A673 (cell line): ENCODE measurements at regions not wholly inside any gene's neighbourhood (a gene's known extent, or its start where the extent isn't known, plus 50 kb on each side); places are given as distances from the start of the nearest gene placed in this dataset.

ENCODE experiments used
- BruUV-seq: library from RNA; stranded (reverse); fragments of 400-500 nt; replicated peaks from 2 replicates; lab custom pipeline; 2021; lab: Mats Ljungman, UMichigan
- CTCF ChIA-PET: fragments of 300-600 bp; sonication (Branson Sonifier 250); formaldehyde crosslinking; loops from one replicate; lab custom pipeline; 2022; ENCODE audit warnings: antibody characterized with exemption; lab: Charles Lee
- POLR2A ChIA-PET: fragments of 300-600 bp; sonication (Branson Sonifier 250); formaldehyde crosslinking; loops from one replicate; lab custom pipeline; 2022; ENCODE audit warnings: antibody characterized with exemption; ENCODE audit not compliant: low non-redundant PET; lab: Charles Lee
- DNase-seq: peaks from one replicate; pipeline ENCODE4 v3.0.0-alpha.2; 2015; ENCODE audit warnings: low spot score
- H3K27ac ChIP-seq: fragments of 200-600 bp; sonication (generic); 2 replicates; pipeline ENCODE4 v1.5.1; 2016; ENCODE audit warnings: mixed run types, low read depth, mild to moderate bottlenecking, mixed read lengths, antibody characterized with exemption, low read length; ENCODE audit not compliant: poor library complexity, severe bottlenecking
- H3K27me3 ChIP-seq: fragments of 200-600 bp; sonication (generic); replicated peaks from 2 replicates; pipeline ENCODE4 v1.6.1; 2017; ENCODE audit warnings: mixed run types, low read depth, mild to moderate bottlenecking, mixed read lengths, antibody characterized with exemption, low read length; ENCODE audit not compliant: insufficient read depth, poor library complexity
- H3K36me3 ChIP-seq: fragments of 200-600 bp; sonication (generic); 2 replicates; pipeline ENCODE4 v1.6.1; 2016; ENCODE audit warnings: mixed run types, mild to moderate bottlenecking, mixed read lengths, antibody characterized with exemption, low read length; ENCODE audit not compliant: insufficient read depth, poor library complexity, severe bottlenecking
- H3K4me1 ChIP-seq: fragments of 200-600 bp; sonication (generic); 2 replicates; pipeline ENCODE4 v1.6.1; 2017; ENCODE audit warnings: mixed run types, mild to moderate bottlenecking, mixed read lengths, antibody characterized with exemption, low read length; ENCODE audit not compliant: insufficient read depth, poor library complexity, severe bottlenecking
- H3K4me3 ChIP-seq: fragments of 200-600 bp; sonication (generic); 2 replicates; pipeline ENCODE4 v1.5.1; 2016; ENCODE audit warnings: low read depth, mixed run types, mild to moderate bottlenecking, mixed read lengths, low read length; ENCODE audit not compliant: poor library complexity, severe bottlenecking
- H3K9me3 ChIP-seq: fragments of 200-600 bp; sonication (generic); 2 replicates; pipeline ENCODE4 v1.6.1; 2016; ENCODE audit warnings: mixed run types, low read depth, mild to moderate bottlenecking, mixed read lengths, antibody characterized with exemption, low read length; ENCODE audit not compliant: poor library complexity, severe bottlenecking
- EZH2 ChIP-seq: fragments of 200-600 bp; sonication (generic); IDR thresholded peaks from 2 replicates; pipeline ENCODE4 v1.6.1; 2017; ENCODE audit warnings: borderline replicate concordance, low read depth, mild to moderate bottlenecking, mixed read lengths, antibody characterized with exemption, low read length; ENCODE audit not compliant: poor library complexity, severe bottlenecking
- intact Hi-C: fragments of 100-400 bp; cut with micrococcal nuclease; formaldehyde crosslinking; loops from one replicate; pipeline ENCODE4 v1.10.0; 2022; ENCODE audit not compliant: unreplicated experiment
- TF ChIP-seq, protein P1 (sequence below): fragments of 300-800, 200-600 bp; sonication (generic); conservative IDR thresholded peaks from 2 replicates; pipeline ENCODE4 v1.5.1; 2017; ENCODE audit warnings: low read depth, mild to moderate bottlenecking, antibody characterized with exemption, low read length, moderate library complexity, mixed read lengths

DNA sequence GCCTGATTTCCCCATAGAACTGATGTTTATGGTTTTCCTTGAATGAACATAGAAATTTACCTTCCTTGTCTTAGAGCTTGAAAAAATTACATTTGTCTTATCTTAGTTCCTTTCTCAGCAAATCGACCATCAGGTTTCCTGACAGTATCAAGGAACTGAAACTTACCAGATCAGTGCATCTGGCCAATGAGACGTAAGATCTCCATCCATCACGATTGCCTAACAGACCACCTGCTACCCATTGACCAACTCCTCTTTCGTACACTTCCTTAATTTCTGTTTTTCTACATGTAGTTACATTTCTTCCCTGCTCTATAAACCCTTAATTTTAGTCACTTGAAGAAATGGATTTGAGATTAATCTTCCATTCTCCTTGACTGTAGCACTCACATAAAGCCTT, 57.4 kb upstream of the TMPRSS15 start:
- POLR2A ChIA-PET = no interaction called here

DNA sequence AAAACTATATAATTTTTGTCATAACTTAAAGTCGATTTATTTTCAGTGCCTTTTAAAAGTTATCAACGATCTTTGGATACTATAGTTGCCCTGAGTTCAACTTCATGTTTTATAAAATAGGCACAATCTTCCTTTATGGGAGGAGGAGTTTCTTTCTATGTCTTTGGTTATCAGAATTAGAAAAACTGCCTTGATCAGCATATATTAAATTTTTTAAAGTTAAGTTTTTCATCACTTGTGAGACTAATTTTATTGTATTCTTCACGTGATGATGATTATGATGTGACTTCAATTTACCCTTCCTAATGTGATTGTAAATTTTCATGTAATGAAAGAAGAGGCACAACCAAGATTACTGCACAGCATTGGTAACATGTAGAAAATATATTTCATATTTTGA, 58.2 kb upstream of the TMPRSS15 start:
- POLR2A ChIA-PET = no interaction called here
- no TSS peak for BruUV-seq
- Histone ChIP-seq H3K4me1 (no peaks in the 10 kb centered on the region), H3K27me3 (no peaks in the 10 kb centered on the region), H3K4me3 (no peak overlapping the region), H3K27ac (no peak overlapping the region), H3K9me3 (no peaks in the 10 kb centered on the region), H3K36me3 (no peaks in the 10 kb centered on the region)
- no peak for DNase-seq
- TF ChIP-seq EZH2 = no peak
- TF ChIP-seq, protein P1, sequence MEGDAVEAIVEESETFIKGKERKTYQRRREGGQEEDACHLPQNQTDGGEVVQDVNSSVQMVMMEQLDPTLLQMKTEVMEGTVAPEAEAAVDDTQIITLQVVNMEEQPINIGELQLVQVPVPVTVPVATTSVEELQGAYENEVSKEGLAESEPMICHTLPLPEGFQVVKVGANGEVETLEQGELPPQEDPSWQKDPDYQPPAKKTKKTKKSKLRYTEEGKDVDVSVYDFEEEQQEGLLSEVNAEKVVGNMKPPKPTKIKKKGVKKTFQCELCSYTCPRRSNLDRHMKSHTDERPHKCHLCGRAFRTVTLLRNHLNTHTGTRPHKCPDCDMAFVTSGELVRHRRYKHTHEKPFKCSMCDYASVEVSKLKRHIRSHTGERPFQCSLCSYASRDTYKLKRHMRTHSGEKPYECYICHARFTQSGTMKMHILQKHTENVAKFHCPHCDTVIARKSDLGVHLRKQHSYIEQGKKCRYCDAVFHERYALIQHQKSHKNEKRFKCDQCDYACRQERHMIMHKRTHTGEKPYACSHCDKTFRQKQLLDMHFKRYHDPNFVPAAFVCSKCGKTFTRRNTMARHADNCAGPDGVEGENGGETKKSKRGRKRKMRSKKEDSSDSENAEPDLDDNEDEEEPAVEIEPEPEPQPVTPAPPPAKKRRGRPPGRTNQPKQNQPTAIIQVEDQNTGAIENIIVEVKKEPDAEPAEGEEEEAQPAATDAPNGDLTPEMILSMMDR = no peak
- CTCF ChIA-PET = no interaction called here
- intact Hi-C loops = no loop called here

More for the DNA sequence above, 57.4 kb upstream of the TMPRSS15 start:
- Histone ChIP-seq H3K27me3 (no peaks in the 10 kb centered on the region), H3K27ac (no peak overlapping the region), H3K4me1 (no peaks in the 10 kb centered on the region), H3K4me3 (no peak overlapping the region), H3K9me3 (no peaks in the 10 kb centered on the region), H3K36me3 (no peaks in the 10 kb centered on the region)
- no peak for TF ChIP-seq EZH2
- TF ChIP-seq, protein P1 = no peak
- intact Hi-C loops = no loop called here
- no peak for DNase-seq
- CTCF ChIA-PET = no interaction called here
- no TSS peak for BruUV-seq

DNA sequence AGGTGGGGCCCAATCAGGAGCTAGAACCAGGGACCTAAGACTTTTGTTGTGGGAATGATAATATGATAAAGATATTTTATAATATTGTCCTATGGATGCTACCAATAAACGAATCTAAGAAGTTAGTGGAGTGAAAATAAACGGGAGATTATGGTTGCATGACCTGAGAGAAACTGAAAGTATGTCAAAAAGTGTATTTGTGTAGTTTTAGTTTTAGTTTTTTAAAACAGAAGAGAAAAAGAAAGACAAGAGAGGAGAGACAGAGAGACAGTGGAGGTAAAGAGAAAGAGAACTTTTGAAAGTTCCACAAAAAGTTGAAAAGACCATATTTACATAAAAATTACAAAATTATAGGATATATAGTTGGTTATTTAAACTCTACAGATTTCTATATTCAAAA, 64.1 kb upstream of the TMPRSS15 start:
- Histone ChIP-seq H3K27me3 (no peaks in the 10 kb centered on the region), H3K9me3 (peaks cover 4% of the 10 kb centered on the region), H3K4me3 (no peak overlapping the region), H3K27ac (no peak overlapping the region), H3K36me3 (no peaks in the 10 kb centered on the region), H3K4me1 (peaks cover 19% of the 10 kb centered on the region)
- intact Hi-C loops = no loop called here
- no peak for DNase-seq
- CTCF ChIA-PET = no interaction called here
- no TSS peak for BruUV-seq
- TF ChIP-seq, protein P1 = no peak
- no peak for TF ChIP-seq EZH2
- POLR2A ChIA-PET = no interaction called here
